ENCODE measurements at regions not wholly inside any gene's neighbourhood (a gene's known extent, or its start where the extent isn't known, plus 50 kb on each side); places are given as distances from the start of the nearest gene placed in this dataset.

DNA sequence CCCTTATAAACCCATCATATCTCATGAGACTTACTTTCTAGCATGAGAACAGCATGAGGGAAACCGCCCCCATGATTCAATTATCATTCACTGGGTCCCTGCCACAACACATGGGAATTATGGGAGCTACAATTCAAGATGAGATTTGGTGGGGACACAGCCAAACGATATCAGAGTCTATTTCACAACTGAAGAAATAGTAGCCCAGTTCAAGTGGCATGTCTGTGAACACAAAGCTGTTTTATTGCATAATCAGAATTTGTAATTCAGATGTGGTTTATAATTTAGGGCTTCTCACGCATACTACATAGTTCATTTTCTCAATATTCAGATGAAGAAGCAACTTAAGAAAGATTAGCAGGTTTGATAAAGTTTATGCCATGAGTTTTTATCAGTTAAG lies 1188.0 kb upstream of the ALCAM start:
- ATAC-seq: no peak
- DNase-seq: no peak
- TF ChIP-seq CTCF (IDR thresholded peaks at IDR 0.05): no peak
- no peaks in the 10 kb centered on the region for H3K27me3 ChIP-seq
- H3K4me3 ChIP-seq: no peak overlapping the region
- H3K4me1 ChIP-seq: no peaks in the 10 kb centered on the region
- H3K9me3 ChIP-seq: no peaks in the 10 kb centered on the region
- no peak overlapping the region for H3K27ac ChIP-seq
- no peaks in the 10 kb centered on the region for H3K36me3 ChIP-seq
- intact Hi-C loops (cut with DNase I): no loop called here

GRCh38 chr3:104180906-104181305 lies 1185.8 kb upstream of the ALCAM start:
- intact Hi-C loops (cut with DNase I): no loop called here
- ATAC-seq (no peak), DNase-seq (no peak)
- H3K9me3 ChIP-seq: no peaks in the 10 kb centered on the region
- no peak overlapping the region for H3K27ac ChIP-seq
- TF ChIP-seq CTCF (IDR thresholded peaks at IDR 0.05): no peak
- no peaks in the 10 kb centered on the region for H3K4me1 ChIP-seq
- no peaks in the 10 kb centered on the region for H3K27me3 ChIP-seq
- H3K4me3 ChIP-seq: no peak overlapping the region
- H3K36me3 ChIP-seq: no peaks in the 10 kb centered on the region

GRCh38 chr3:104190681-104191080 lies 1176.0 kb upstream of the ALCAM start:
- Histone ChIP-seq H3K4me1 (no peaks in the 10 kb centered on the region), H3K4me3 (no peak overlapping the region), H3K9me3 (no peaks in the 10 kb centered on the region), H3K27me3 (no peaks in the 10 kb centered on the region), H3K36me3 (no peaks in the 10 kb centered on the region), H3K27ac (no peak overlapping the region)
- DNase-seq (no peak), ATAC-seq (no peak)
- intact Hi-C loops (cut with DNase I): no loop called here
- no peak for TF ChIP-seq CTCF (IDR thresholded peaks at IDR 0.05)

DNA sequence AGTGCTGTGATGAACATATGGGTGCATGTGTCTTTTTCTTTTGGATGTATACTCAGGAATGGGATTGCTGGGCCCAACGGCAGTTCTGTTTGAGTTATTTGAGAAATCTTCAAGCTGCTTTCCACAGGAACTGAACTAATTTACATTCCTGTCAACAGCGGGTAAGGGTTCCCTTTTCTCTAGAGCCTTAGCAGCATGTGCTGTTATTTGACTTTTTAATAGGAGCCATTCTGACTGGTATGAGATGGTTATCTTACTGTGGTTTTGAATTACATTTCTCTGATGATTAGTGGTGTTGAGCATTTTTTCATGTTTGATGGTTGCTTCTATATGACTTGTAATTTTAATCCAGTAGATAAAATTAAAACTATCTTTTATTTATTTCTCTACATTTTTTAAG lies 1168.6 kb upstream of the ALCAM start:
- intact Hi-C loops (cut with DNase I): no loop called here
- ATAC-seq (no peak), DNase-seq (no peak)
- TF ChIP-seq CTCF (IDR thresholded peaks at IDR 0.05): no peak
- H3K27me3 ChIP-seq: no peaks in the 10 kb centered on the region
- no peak overlapping the region for H3K4me3 ChIP-seq
- H3K36me3 ChIP-seq: no peaks in the 10 kb centered on the region
- no peak overlapping the region for H3K27ac ChIP-seq
- no peaks in the 10 kb centered on the region for H3K9me3 ChIP-seq
- H3K4me1 ChIP-seq: no peaks in the 10 kb centered on the region

DNA sequence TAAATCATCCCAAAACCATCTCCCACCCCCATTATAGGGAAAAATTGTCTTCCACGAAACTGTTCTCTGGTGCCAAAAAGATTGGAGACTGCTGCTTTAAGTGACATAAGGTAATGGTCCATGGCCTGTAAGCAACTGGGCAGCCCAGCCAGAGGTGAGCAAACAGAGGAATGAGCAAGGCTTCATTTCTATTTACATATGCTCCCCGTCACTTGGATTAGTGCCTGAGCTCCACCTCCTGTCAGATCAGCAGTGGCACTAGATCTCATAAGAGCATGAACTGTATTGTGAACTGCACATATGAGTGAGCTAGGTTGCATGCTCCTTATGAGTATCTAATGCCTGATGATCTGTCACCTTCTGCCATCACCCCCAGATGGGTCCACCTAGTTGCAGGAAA lies 1159.8 kb upstream of the ALCAM start:
- no peak for ATAC-seq
- Histone ChIP-seq H3K27me3 (no peaks in the 10 kb centered on the region), H3K27ac (no peak overlapping the region), H3K9me3 (no peaks in the 10 kb centered on the region), H3K4me3 (no peak overlapping the region), H3K36me3 (no peaks in the 10 kb centered on the region), H3K4me1 (no peaks in the 10 kb centered on the region)
- DNase-seq: no peak
- no peak for TF ChIP-seq CTCF (IDR thresholded peaks at IDR 0.05)
- intact Hi-C loops (cut with DNase I): no loop called here

- DNase-seq (no peak), ATAC-seq (no peak)
- Histone ChIP-seq H3K9me3 (no peaks in the 10 kb centered on the region), H3K4me1 (no peaks in the 10 kb centered on the region), H3K27me3 (no peaks in the 10 kb centered on the region), H3K4me3 (no peak overlapping the region), H3K36me3 (no peaks in the 10 kb centered on the region), H3K27ac (no peak overlapping the region)
- no peak for TF ChIP-seq CTCF (IDR thresholded peaks at IDR 0.05)
- intact Hi-C loops (cut with DNase I): no loop called here
Measured at GRCh38 chr3:104214277-104214676, 1152.4 kb upstream of the ALCAM start.

Measured in upper lobe of right lung (tissue), 1 donor.